OCI-M2 (cell line): ENCODE measurements at regions not wholly inside any gene's neighbourhood (a gene's known extent, or its start where the extent isn't known, plus 50 kb on each side); places are given as distances from the start of the nearest gene placed in this dataset.

Experiments
- DNase-seq: peaks from one replicate; lab custom pipeline; 2025; ENCODE audit not compliant: unreplicated experiment; lab: John Stamatoyannopoulos, UW

GRCh38 chr11:29782447-29782846 lies 234.4 kb downstream of the KCNA4 start:
- no peak for DNase-seq

DNA sequence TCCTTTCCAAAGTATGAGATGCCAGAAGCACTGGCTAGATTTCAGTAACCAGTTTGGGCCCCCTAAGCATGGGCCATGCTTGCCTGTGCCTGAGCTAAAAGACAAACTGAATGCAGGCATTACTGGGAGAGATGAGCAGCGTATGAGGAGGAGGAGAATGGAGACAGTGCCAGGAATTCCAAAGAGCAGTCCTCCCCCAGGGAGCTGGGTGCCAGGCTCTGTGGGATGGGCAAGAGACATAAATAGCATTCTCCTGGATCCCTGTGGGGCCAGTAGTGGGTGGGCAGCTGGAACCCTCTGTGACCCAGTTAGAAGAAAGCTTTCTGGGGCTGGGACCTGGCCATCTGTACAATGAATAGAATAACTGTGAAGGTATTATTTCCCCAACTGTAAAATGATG lies 235.6 kb downstream of the KCNA4 start:
- no peak for DNase-seq

- DNase-seq: no peak
These were observed 236.1 kb downstream of the KCNA4 start for GRCh38 chr11:29780756-29781155.

DNA sequence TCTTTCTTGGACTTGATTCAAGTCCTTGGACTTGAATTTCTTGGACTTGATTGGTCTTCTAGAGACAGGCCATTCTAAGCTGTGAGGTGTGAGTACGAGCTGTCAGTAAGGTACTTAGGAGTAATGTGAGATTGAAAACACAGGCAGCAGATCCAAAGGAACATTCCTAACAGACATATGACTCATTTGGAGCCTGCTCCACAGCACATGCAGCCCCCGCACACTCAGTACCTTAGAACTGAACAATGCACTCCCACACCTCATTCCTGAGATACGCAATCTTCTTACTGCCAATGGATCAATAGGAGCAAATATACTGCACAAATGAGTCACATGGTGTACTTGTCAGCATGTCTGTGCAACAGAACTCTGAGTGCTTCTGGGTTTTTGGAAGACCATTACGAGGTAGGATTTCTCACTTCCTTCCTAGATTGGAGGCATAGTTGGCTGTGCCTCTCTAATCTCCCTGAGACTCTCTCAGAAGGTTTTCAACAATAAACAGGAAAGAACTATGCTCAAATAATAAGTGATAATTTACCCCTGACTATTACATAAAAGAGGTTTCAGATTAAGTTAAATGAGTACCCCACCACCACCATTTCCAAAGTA lies 243.1 kb downstream of the KCNA4 start:
- no peak for DNase-seq

GRCh38 chr11:29756871-29757270 lies 260.0 kb downstream of the KCNA4 start:
- no peak for DNase-seq

- no peak for DNase-seq
These were observed 261.4 kb downstream of the KCNA4 start for GRCh38 chr11:29755474-29755873.

GRCh38 chr11:29751618-29752017 lies 265.2 kb downstream of the KCNA4 start:
- DNase-seq: no peak

- no peak for DNase-seq
These were observed 266.4 kb downstream of the KCNA4 start for GRCh38 chr11:29750392-29750791.

- no peak for DNase-seq
These were observed 282.5 kb downstream of the KCNA4 start for GRCh38 chr11:29734287-29734686.

- DNase-seq: no peak
These were observed 303.0 kb downstream of the KCNA4 start for GRCh38 chr11:29713831-29714320.

- no peak for DNase-seq
These were observed 304.2 kb downstream of the KCNA4 start for GRCh38 chr11:29712616-29713015.

GRCh38 chr11:29707924-29708323 lies 308.9 kb downstream of the KCNA4 start:
- no peak for DNase-seq

DNA sequence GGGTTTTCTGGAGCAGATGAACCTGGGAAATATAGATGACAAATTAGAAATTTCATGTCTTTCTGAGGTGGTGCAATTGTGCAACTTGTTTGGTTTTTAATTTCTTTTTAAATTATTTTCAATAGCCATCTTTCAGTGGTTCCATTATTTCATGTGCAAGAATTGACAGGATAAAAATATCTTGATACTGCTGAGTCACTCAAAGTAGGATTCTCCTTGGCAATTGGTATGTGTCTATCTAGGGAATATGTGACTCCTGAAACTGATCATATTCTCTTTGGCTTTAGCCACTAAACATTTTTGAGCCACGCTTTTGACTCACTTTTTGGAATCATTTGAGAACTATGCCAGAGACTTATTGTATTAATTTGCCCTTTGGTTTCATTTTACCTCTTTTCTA lies 331.5 kb downstream of the KCNA4 start:
- no peak for DNase-seq

- DNase-seq: no peak
These were observed 334.0 kb downstream of the KCNA4 start for GRCh38 chr11:29682856-29683255.

DNA sequence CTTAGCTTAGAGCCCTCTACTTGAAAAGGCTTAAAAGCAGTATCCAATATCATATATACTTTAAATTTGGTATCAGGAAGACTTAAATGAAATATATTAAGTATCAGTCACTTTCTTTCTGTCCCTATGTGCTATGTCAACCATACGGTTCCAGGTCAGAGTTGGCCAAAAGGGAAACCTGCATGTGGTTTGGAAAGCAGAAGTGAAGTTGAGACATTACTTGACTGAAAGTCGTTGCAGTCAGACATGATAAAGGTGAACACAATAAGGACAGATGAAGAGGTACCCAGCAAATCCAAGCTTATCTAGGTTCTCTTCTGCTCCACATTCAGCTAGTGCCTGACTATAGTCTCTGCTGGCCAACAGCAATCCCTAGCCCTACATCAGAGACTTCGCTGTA lies 336.8 kb downstream of the KCNA4 start:
- DNase-seq: no peak

DNA sequence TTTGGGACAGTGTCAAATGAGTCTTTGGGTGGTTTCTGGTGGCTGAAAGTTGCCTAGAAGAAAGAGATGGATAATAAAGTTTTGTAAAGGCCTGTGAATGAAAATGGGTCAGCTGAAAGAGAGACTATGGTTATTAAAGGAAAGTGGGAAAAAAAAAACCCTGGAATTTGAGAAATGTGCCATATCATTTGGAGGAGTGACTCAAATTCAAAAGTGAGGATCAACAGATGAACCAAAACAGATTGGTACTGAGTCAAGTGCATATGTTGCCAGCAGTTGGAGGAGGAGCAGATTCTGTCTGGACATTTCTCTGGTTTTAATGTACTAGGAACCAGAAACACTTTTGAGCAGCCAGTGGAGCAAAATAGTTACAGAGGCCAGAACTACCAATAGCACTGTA lies 339.8 kb downstream of the KCNA4 start:
- DNase-seq: no peak

- no peak for DNase-seq
These were observed 347.5 kb downstream of the KCNA4 start for GRCh38 chr11:29669310-29669709.

DNA sequence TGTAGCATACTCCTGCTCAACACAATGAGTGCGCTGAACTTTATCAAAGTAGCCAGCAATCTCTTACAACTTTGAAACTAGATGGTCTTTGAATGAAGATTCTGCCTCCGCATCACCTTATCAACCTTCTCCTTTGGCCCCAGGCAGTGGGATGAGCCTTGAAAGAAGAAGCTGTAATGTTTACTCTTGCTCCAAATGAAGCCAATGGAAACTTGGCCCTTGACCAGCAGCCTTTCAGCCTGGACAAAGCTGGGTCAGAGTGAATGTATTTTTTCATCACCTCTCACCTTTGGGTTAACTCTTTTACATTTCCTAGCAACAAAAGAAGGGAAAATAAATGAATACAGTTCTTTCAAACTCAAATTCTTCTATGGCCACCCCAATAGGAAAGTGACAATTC lies 359.1 kb downstream of the KCNA4 start:
- DNase-seq: no peak

DNA sequence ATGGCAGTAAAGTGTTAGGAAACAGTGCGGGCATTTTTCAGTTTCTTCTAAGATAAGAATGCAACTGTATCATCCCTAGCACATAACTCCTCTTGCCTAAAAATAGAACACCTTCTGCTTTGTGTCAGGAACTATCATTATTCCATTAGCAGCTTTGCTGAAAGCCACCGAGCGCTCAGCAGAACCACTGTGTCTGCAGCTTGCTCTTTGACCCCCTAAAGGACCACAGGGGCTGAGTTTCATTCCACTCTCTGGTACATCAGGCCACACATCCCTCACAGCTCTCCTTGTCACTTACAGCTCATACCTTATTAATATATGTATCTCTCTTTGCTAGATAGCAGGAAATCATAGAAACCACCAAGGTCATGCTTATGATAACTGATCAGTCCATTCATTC lies 360.2 kb downstream of the KCNA4 start:
- DNase-seq: no peak

DNA sequence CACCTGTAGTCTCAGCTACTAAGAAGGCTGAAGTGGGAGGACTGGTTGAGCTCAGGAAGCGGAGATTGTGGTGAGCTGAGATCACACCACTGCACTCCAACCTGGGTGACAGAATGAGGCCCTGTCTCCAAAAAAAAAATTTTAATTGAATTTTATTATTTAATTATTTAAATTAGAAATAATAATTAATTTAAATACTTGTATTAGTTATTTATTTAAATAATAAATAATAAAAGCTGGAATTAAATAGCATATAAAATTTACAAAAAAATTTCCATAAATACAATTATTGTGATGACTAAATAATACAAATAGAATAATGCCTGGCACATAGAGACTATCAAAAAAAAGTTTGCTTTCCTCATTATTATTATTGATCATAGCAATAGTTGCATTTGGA lies 371.5 kb downstream of the KCNA4 start:
- no peak for DNase-seq

- DNase-seq: no peak
These were observed 375.6 kb downstream of the KCNA4 start for GRCh38 chr11:29641201-29641600.

DNA sequence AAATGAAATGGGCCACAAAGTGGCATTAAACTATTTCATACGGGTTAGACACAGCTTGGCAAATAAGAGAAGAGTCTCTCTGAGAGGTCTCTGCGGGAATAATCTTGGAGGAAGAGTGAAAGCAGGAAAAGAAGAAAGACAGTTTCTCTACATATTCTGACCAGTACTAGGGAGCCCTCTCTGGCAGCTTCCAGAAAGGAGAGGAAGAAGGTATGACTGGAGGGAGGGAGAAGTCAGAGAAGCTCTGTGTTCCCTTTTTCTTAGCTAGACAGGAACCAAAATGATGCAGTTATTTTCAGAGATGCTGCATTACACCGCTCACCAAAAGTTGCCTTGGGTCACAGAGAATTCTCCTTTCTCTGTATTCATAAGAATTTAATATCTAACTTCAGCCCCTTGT lies 382.1 kb downstream of the KCNA4 start:
- no peak for DNase-seq

- DNase-seq: no peak
These were observed 382.6 kb downstream of the KCNA4 start for GRCh38 chr11:29634244-29634643.
